ENCODE measurements at regions not wholly inside any gene's neighbourhood (a gene's known extent, or its start where the extent isn't known, plus 50 kb on each side); places are given as distances from the start of the nearest gene placed in this dataset.

GRCh38 chr4:30670206-30670605, 50.0 kb upstream of the PCDH7 start:
- no peak overlapping the region for H3K4me3 ChIP-seq (ENCODE audit: low read depth, low read length)
- TF ChIP-seq, protein P1, sequence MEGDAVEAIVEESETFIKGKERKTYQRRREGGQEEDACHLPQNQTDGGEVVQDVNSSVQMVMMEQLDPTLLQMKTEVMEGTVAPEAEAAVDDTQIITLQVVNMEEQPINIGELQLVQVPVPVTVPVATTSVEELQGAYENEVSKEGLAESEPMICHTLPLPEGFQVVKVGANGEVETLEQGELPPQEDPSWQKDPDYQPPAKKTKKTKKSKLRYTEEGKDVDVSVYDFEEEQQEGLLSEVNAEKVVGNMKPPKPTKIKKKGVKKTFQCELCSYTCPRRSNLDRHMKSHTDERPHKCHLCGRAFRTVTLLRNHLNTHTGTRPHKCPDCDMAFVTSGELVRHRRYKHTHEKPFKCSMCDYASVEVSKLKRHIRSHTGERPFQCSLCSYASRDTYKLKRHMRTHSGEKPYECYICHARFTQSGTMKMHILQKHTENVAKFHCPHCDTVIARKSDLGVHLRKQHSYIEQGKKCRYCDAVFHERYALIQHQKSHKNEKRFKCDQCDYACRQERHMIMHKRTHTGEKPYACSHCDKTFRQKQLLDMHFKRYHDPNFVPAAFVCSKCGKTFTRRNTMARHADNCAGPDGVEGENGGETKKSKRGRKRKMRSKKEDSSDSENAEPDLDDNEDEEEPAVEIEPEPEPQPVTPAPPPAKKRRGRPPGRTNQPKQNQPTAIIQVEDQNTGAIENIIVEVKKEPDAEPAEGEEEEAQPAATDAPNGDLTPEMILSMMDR (conservative IDR thresholded peaks at IDR 0.05; ENCODE audit: low read depth, low read length), result no peak
- DNase-seq (ENCODE audit: low read depth), result no peak
